ENCODE measurements at regions not wholly inside any gene's neighbourhood (a gene's known extent, or its start where the extent isn't known, plus 50 kb on each side); places are given as distances from the start of the nearest gene placed in this dataset.

- no peak for DNase-seq
Observed at GRCh38 chr6:156110249-156110648, 654.6 kb upstream of the NOX3 start.

GRCh38 chr6:156109713-156110112, 654.1 kb upstream of the NOX3 start:
- DNase-seq, result no peak

GRCh38 chr6:156107624-156108101, 652.0 kb upstream of the NOX3 start:
- DNase-seq, result no peak

- no peak for DNase-seq
Observed at GRCh38 chr6:156102129-156102528, 646.5 kb upstream of the NOX3 start.

- DNase-seq, result no peak
Observed at GRCh38 chr6:156098839-156099238, 643.2 kb upstream of the NOX3 start.

- no peak for DNase-seq
Observed at GRCh38 chr6:156087487-156087886, 631.8 kb upstream of the NOX3 start.

GRCh38 chr6:156082012-156082411, 626.4 kb upstream of the NOX3 start:
- DNase-seq, result no peak

GRCh38 chr6:156080371-156080770, 624.7 kb upstream of the NOX3 start:
- no peak for DNase-seq

GRCh38 chr6:156068881-156069280, 613.2 kb upstream of the NOX3 start:
- no peak for DNase-seq

- no peak for DNase-seq
Observed at GRCh38 chr6:156065849-156066248, 610.2 kb upstream of the NOX3 start.

GRCh38 chr6:156062091-156062563, 606.5 kb upstream of the NOX3 start:
- DNase-seq, result no peak

GRCh38 chr6:156061465-156061864, 605.8 kb upstream of the NOX3 start:
- no peak for DNase-seq

GRCh38 chr6:156060013-156060412, 604.4 kb upstream of the NOX3 start:
- DNase-seq, result no peak

GRCh38 chr6:156058356-156058755, 602.7 kb upstream of the NOX3 start:
- DNase-seq, result no peak

GRCh38 chr6:156057869-156058268, 602.2 kb upstream of the NOX3 start:
- no peak for DNase-seq

- DNase-seq, result no peak
Observed at GRCh38 chr6:156056085-156056484, 600.4 kb upstream of the NOX3 start.

GRCh38 chr6:156053626-156054025, 598.0 kb upstream of the NOX3 start:
- no peak for DNase-seq

GRCh38 chr6:156046841-156047449, 591.3 kb upstream of the NOX3 start:
- DNase-seq, result no peak

GRCh38 chr6:156046268-156046665, 590.6 kb upstream of the NOX3 start:
- DNase-seq, result no peak

GRCh38 chr6:156045401-156046267, 590.0 kb upstream of the NOX3 start:
- DNase-seq, result no peak

- no peak for DNase-seq
Observed at GRCh38 chr6:156033598-156033997, 578.0 kb upstream of the NOX3 start.

GRCh38 chr6:156031516-156031915, 575.9 kb upstream of the NOX3 start:
- DNase-seq, result no peak

GRCh38 chr6:156030053-156030452, 574.4 kb upstream of the NOX3 start:
- DNase-seq, result no peak

- no peak for DNase-seq
Observed at GRCh38 chr6:156029286-156029985, 573.8 kb upstream of the NOX3 start.

Data from hippocampal formation (tissue), 2 donors.